OCI-LY3 (cell line): ENCODE measurements at regions not wholly inside any gene's neighbourhood (a gene's known extent, or its start where the extent isn't known, plus 50 kb on each side); places are given as distances from the start of the nearest gene placed in this dataset.

Experiments used
- EZH2phosphoT487 ChIP-seq: fragments of 200-600 bp; shearing (Covaris generic); IDR thresholded peaks from 2 replicates; pipeline ENCODE4 v1.6.1; 2018; ENCODE audit warnings: antibody characterized with exemption, mixed run types, low read depth
- TF ChIP-seq, protein P1 (sequence below): fragments of 200-600, 300-600 bp; sonication (generic); IDR thresholded peaks from 2 replicates; pipeline ENCODE4 v1.5.1; 2014; ENCODE audit warnings: antibody characterized with exemption, low read length, low read depth

DNA sequence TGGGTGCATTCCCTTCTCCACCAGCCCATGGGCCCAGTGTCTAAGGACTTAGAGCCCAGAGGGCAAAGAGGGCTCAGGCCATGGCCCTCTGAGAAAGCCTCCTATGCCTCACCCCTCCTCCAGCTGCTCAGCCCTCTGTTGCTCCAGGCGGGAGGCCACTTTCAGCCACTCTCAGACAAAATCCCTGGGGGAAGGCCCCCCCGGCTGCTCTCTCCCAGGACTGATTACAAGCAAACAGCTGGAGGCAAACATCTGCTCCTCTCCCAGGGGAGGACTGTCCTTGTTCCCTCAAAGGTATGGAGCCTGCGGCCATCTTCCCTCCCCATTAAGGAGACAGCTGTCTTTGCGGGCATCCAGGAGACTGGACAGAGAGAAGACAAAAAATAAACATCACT, 54.9 kb upstream of the DLX4 start:
- TF ChIP-seq, protein P1, sequence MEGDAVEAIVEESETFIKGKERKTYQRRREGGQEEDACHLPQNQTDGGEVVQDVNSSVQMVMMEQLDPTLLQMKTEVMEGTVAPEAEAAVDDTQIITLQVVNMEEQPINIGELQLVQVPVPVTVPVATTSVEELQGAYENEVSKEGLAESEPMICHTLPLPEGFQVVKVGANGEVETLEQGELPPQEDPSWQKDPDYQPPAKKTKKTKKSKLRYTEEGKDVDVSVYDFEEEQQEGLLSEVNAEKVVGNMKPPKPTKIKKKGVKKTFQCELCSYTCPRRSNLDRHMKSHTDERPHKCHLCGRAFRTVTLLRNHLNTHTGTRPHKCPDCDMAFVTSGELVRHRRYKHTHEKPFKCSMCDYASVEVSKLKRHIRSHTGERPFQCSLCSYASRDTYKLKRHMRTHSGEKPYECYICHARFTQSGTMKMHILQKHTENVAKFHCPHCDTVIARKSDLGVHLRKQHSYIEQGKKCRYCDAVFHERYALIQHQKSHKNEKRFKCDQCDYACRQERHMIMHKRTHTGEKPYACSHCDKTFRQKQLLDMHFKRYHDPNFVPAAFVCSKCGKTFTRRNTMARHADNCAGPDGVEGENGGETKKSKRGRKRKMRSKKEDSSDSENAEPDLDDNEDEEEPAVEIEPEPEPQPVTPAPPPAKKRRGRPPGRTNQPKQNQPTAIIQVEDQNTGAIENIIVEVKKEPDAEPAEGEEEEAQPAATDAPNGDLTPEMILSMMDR, result no peak
- TF ChIP-seq EZH2phosphoT487, result no peak
